HUES48 (cell line): ENCODE measurements at regions not wholly inside any gene's neighbourhood (a gene's known extent, or its start where the extent isn't known, plus 50 kb on each side); places are given as distances from the start of the nearest gene placed in this dataset.
A peak's percentile ranks its signal among the peaks of the same experiment; 100 is the strongest.
"Not testable (repeated sequence)": the region's sequence is repeated elsewhere in the genome, so short reads cannot be mapped to it uniquely, and the experiment has no call there.

ENCODE experiments used
- H3K27ac ChIP-seq: one replicate; pipeline ENCODE4 v1.7.0; 2013; ENCODE audit warnings: low read depth, low read length, inconsistent platforms
- H3K27me3 ChIP-seq: 2 replicates; pipeline ENCODE4 v1.6.1; 2013; ENCODE audit warnings: mild to moderate bottlenecking, low read length; ENCODE audit not compliant: control insufficient read depth, insufficient read depth
- H3K36me3 ChIP-seq: 2 replicates; pipeline ENCODE4 v1.6.1; 2013; ENCODE audit warnings: low read length; ENCODE audit not compliant: control insufficient read depth, insufficient read depth
- H3K4me1 ChIP-seq: 2 replicates; pipeline ENCODE4 v1.6.1; 2013; ENCODE audit warnings: mild to moderate bottlenecking, low read length; ENCODE audit not compliant: control insufficient read depth, insufficient read depth
- H3K4me3 ChIP-seq: 2 replicates; pipeline ENCODE4 v1.5.1; 2013; ENCODE audit warnings: mild to moderate bottlenecking, low read depth, low read length
- H3K9ac ChIP-seq: 2 replicates; pipeline ENCODE4 v1.6.1; 2013; ENCODE audit warnings: mild to moderate bottlenecking, low read depth, low read length, moderate library complexity
- H3K9me3 ChIP-seq: 2 replicates; pipeline ENCODE4 v1.6.1; 2013; ENCODE audit warnings: low read length; ENCODE audit not compliant: control insufficient read depth, insufficient read depth

DNA sequence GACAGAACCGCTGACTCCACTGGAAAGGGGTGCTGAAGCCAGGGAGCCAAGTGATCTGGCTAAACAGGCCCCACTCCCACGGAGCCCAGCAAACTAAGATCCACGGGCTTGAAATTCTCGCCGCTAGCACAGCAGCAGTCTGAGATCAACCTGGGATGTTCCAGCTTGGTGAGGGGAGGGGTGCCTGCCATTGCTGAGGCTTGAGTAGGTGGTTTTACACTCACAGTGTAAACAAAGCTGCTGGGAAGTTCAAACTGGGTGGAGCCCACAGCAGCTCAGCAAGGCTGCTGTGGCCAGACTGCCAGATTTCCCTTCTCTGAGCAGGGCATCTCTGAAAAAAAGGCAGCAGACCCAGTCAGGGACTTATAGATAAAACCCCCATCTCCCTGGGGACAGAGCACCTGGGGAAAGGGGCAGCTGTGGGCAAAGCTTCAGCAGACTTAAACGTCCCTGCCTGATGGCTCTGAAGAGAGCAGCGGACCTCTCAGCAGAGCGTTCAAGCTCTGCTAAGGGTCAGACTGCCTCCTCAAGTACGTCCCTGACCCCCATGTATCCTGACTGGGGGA lies 101.8 kb downstream of the HNRNPD start:
- H3K27ac ChIP-seq, H3K9ac ChIP-seq, H3K27me3 ChIP-seq, H3K4me1 ChIP-seq, H3K9me3 ChIP-seq, H3K4me3 ChIP-seq, H3K36me3 ChIP-seq: not testable (repeated sequence)

DNA sequence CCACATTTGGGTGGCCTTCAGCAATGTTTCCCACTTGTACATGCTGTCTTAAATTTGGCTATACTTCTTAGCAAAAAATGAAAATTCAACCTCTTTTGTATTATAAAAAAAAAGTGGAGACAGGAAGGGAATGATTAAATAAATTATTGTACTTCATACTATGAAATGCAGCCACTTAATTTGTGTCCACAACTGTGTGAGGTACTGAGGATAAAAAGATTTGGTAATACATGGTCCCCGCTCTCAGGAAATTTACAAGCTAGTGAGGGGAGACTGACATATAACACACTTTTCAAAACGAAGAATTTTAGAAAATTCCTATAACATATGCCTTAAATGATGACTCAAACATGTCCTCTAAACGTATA lies 105.0 kb downstream of the HNRNPD start:
- no peaks in the 10 kb centered on the region for H3K36me3 ChIP-seq
- no peaks in the 10 kb centered on the region for H3K9me3 ChIP-seq
- H3K4me3 ChIP-seq: no peak overlapping the region
- H3K9ac ChIP-seq: no peak overlapping the region
- no peak overlapping the region for H3K27ac ChIP-seq
- H3K27me3 ChIP-seq: no peaks in the 10 kb centered on the region
- H3K4me1 ChIP-seq: peaks cover 10% of the 10 kb centered on the region

DNA sequence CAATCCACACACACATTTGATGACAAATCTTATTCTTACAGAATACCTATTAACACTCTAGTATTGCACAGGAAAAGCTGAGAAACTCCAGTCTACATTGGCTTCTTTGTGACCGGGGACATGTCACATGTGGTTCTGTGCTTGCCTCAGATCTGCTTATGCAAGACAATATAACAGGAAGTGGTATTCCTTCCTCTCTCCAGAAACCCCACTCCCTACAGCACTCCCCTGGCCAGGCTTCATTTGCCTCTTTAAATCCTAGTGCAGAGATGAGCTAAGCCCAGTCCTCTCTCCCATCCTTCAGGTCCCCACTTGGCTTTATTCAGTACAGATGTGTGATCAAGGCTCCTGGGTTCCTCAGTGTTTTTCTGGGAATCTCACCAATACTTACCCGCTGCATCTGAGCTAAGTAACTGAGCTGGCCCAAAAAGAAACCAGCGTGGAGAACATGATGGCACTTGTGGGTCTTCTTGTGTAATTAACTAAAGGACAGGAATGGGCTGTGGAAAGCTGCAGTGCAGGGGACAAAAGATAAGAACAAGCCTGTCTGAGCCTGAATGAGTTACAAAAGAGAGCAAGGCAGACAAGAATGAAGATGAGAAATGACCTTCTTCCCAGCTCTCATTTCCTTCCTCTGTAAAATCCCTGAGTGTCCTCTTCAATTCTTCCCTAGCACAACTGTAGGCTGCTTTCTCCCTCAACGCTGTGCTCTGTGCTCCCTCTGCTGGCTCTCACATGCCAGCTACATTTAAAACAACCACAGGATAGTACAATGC lies 105.6 kb downstream of the HNRNPD start:
- Histone ChIP-seq H3K9ac (no peak overlapping the region), H3K27me3 (no peaks in the 10 kb centered on the region), H3K36me3 (no peaks in the 10 kb centered on the region), H3K27ac (peak overlapping the region; percentile 26), H3K9me3 (no peaks in the 10 kb centered on the region), H3K4me1 (peaks cover 10% of the 10 kb centered on the region), H3K4me3 (no peak overlapping the region)

DNA sequence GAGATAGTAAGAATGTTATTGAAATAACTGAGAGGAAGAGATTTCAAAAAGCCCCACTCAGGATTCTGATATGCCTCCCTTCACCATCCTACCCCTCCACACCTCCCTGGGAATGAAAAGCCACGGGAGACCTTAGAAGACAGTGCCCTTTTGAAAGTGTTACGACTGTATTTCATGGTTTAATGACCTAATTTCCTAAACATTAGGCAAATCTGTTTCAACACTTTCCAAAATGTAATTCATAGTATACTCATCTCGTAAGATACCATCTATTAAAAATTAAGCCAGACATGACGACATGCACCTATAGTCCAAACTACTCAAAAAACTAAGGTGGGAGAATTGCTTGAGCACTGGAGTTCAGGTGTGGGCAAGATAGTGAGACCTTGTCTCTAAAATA lies 106.3 kb downstream of the HNRNPD start:
- H3K36me3 ChIP-seq: no peaks in the 10 kb centered on the region
- H3K4me3 ChIP-seq: no peak overlapping the region
- no peaks in the 10 kb centered on the region for H3K27me3 ChIP-seq
- H3K27ac ChIP-seq: no peak overlapping the region
- H3K4me1 ChIP-seq: peaks cover 10% of the 10 kb centered on the region
- no peaks in the 10 kb centered on the region for H3K9me3 ChIP-seq
- H3K9ac ChIP-seq: no peak overlapping the region

DNA sequence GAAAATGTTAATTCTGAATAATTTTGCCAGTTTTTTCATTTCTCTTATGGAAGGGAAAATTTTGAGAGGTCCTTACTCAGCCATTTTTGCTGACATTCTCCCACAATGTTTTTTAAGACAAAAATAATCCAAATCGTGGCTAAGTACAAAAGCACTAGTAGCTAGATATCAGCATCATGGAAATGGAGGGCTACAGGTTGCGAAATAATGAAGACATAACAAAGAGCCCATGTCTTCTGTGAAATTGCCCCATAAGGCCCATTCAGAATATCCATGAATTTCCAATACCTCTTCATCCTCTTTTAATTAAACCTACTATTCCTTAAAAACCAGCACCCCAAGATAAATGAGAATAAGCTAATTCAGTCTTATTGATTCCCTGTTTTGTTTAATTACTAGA lies 107.4 kb downstream of the HNRNPD start:
- H3K4me1 ChIP-seq: peaks cover 7% of the 10 kb centered on the region
- H3K36me3 ChIP-seq: no peaks in the 10 kb centered on the region
- no peak overlapping the region for H3K9ac ChIP-seq
- no peaks in the 10 kb centered on the region for H3K27me3 ChIP-seq
- no peak overlapping the region for H3K27ac ChIP-seq
- H3K9me3 ChIP-seq: no peaks in the 10 kb centered on the region
- H3K4me3 ChIP-seq: no peak overlapping the region

DNA sequence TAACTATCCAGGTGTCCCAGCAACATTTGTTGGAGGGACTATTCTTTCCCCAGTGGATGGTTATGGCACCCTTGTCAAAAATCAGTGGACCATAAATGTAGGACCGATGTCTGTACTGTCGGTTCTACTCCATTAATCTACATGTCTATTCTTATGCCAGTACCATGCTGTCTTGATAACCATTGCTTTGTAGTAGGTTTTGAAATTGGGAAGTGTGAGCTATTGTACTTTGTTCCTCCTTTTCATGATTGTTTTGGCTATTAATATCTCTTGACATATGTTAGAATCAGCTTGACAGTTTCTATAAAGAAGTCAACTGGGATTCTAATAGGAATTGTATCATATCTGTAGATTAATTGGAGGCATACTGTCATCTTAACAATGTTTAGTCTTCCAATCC lies 112.7 kb downstream of the HNRNPD start:
- H3K4me1 ChIP-seq: no peaks in the 10 kb centered on the region
- no peaks in the 10 kb centered on the region for H3K27me3 ChIP-seq
- no peaks in the 10 kb centered on the region for H3K9me3 ChIP-seq
- H3K4me3 ChIP-seq: no peak overlapping the region
- H3K27ac ChIP-seq: no peak overlapping the region
- H3K9ac ChIP-seq: no peak overlapping the region
- H3K36me3 ChIP-seq: no peaks in the 10 kb centered on the region

DNA sequence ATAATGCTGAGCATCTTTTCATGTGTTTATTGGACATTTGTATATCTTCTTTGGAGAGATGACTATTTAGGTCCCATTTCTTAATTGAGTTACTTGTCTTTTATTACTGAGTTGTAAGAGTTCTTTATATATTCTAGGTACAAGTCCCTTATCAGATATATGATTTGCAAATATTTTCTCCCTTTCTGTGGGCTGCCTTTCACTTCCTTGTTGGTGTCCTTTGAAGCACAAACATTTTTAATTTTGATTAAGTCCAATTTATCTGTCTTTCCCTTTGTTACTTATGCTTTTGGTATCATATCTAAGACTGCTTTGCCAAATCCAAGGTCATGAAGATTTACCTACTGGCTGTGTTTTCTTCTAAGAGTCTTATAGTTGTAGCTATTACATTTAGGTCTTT lies 113.2 kb downstream of the HNRNPD start:
- no peaks in the 10 kb centered on the region for H3K4me1 ChIP-seq
- H3K27ac ChIP-seq: no peak overlapping the region
- no peaks in the 10 kb centered on the region for H3K36me3 ChIP-seq
- H3K9ac ChIP-seq: no peak overlapping the region
- no peak overlapping the region for H3K4me3 ChIP-seq
- no peaks in the 10 kb centered on the region for H3K27me3 ChIP-seq
- no peaks in the 10 kb centered on the region for H3K9me3 ChIP-seq

DNA sequence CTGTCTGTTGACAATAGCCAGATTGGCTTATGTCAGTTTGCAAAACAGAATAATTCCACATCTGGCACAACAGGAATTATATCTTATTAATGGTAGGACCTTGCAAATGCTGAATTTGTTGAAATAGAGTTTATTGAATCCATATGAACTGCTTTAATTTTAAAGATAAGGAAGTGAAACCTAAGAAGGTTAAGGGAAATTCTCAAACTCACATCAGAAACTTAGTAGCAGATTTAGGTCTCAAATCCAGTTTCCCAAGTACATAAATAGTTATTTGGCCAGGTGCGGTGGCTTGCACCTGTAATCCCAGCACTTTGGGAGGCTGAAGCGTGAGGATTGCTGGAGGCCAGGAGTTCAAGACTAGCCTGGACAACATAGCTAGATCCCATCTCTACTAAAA lies 117.1 kb downstream of the HNRNPD start:
- Histone ChIP-seq H3K36me3 (no peaks in the 10 kb centered on the region), H3K9me3 (no peaks in the 10 kb centered on the region), H3K4me3 (no peak overlapping the region), H3K27ac (no peak overlapping the region), H3K4me1 (no peaks in the 10 kb centered on the region), H3K9ac (no peak overlapping the region), H3K27me3 (no peaks in the 10 kb centered on the region)

DNA sequence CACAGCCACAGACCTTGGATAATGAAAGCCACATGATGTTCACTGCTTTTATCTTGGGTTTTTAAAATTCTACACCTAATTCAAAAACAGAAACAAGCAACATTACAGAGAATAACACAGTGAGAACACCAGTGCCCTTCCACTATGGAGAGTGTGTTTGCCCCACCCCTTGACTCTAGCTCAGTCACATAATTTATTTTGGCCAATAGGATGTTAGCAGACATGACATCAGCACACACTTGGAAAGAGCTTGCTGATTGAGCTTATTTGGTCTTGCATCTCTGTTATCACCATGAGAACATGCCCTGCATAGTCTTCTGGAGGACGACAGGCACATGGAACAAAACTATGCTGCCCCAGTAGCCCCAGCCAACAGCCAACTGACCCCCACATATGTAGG lies 118.1 kb downstream of the HNRNPD start:
- no peak overlapping the region for H3K4me3 ChIP-seq
- no peak overlapping the region for H3K27ac ChIP-seq
- no peaks in the 10 kb centered on the region for H3K9me3 ChIP-seq
- H3K27me3 ChIP-seq: no peaks in the 10 kb centered on the region
- no peaks in the 10 kb centered on the region for H3K4me1 ChIP-seq
- no peak overlapping the region for H3K9ac ChIP-seq
- no peaks in the 10 kb centered on the region for H3K36me3 ChIP-seq

DNA sequence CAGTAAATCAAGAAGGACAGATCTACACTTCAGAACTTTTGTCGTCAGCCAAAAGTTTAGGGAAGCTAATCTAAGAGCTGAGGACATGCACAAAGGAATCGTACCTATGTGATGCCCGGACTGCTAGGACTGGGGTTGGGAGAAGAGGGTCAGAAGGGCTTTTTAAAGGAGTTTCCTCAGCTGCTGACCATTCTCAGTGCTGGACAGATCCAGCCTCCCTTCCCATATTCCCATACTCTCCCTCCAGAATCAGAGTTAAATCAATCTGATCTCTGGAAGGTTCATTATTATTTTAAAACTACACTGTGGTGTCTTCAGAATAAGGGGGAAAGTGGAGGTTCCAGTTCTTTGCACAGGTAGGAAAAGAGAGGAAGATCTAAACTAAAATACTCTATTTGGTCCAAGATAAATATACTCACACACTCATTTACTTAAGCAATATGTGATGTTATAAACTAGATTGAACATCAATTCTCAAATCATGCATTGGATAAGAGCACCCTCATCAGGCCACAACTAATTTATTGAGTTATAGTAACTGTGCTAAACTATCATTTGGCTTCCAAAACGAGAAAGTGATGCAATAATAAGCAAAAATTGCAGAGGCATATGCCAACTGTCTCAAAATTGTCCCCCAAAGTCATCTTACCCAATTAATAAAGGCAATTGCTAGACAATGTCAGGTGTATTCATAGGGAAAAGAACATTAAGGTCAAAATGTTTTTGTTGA lies 124.7 kb downstream of the HNRNPD start:
- Histone ChIP-seq H3K9me3 (no peaks in the 10 kb centered on the region), H3K4me1 (peaks cover 14% of the 10 kb centered on the region; the same call in 1 of the 2 replicates), H3K4me3 (no peak overlapping the region), H3K36me3 (no peaks in the 10 kb centered on the region), H3K27me3 (no peaks in the 10 kb centered on the region), H3K27ac (no peak overlapping the region), H3K9ac (no peak overlapping the region)

DNA sequence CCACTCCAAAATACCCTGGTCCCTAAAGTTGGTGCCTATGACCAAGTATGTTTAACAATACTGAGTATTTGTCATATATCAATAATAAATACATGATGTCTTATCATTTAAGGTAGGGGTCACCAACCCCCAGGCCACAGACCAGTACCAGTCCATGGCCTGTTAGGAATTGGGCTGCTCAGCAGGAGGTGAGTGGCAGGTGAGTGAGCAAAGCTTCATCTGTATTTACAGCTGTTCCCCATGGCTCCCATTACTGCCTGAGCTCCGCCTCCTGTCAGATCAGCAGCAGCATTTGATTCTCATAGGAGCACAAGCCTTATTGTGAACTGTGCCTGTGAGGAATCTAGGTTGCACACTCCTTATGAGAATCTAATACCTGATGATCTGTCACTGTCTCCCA lies 126.2 kb downstream of the HNRNPD start:
- peaks cover 14% of the 10 kb centered on the region; the same call in 1 of the 2 replicates for H3K4me1 ChIP-seq
- no peaks in the 10 kb centered on the region for H3K36me3 ChIP-seq
- H3K4me3 ChIP-seq: no peak overlapping the region
- no peak overlapping the region for H3K27ac ChIP-seq
- H3K9ac ChIP-seq: no peak overlapping the region
- no peaks in the 10 kb centered on the region for H3K9me3 ChIP-seq
- no peaks in the 10 kb centered on the region for H3K27me3 ChIP-seq
